ENCODE measurements at regions not wholly inside any gene's neighbourhood (a gene's known extent, or its start where the extent isn't known, plus 50 kb on each side); places are given as distances from the start of the nearest gene placed in this dataset.

DNA sequence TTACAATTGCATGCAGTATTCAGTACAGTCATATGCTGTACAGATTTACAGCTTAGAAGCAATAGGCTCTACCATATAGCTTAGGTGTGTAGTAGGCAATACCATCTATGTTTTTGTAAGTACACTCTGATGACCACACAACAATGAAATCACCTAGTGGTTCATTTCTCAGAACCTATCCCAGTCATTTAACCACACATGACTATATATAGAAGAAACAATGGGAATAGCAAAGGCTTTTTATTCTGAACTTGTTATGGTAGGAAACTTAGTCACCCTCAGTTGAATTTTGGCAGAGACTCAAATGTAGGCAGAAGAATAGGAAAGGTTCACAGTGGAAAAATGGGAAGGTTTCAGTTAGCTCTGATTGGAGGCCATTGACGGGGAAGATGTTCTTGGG is 1075.1 kb upstream of the MIR17HG start:
- no peak for TF ChIP-seq POLR2AphosphoS5 (IDR thresholded peaks at IDR 0.05)
- TF ChIP-seq, protein P1, sequence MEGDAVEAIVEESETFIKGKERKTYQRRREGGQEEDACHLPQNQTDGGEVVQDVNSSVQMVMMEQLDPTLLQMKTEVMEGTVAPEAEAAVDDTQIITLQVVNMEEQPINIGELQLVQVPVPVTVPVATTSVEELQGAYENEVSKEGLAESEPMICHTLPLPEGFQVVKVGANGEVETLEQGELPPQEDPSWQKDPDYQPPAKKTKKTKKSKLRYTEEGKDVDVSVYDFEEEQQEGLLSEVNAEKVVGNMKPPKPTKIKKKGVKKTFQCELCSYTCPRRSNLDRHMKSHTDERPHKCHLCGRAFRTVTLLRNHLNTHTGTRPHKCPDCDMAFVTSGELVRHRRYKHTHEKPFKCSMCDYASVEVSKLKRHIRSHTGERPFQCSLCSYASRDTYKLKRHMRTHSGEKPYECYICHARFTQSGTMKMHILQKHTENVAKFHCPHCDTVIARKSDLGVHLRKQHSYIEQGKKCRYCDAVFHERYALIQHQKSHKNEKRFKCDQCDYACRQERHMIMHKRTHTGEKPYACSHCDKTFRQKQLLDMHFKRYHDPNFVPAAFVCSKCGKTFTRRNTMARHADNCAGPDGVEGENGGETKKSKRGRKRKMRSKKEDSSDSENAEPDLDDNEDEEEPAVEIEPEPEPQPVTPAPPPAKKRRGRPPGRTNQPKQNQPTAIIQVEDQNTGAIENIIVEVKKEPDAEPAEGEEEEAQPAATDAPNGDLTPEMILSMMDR (IDR thresholded peaks at IDR 0.05), result no peak
